Mucosa of descending colon (tissue), 3 donors: ENCODE measurements at regions not wholly inside any gene's neighbourhood (a gene's known extent, or its start where the extent isn't known, plus 50 kb on each side); places are given as distances from the start of the nearest gene placed in this dataset.

Experiments
- ATAC-seq: fragments of 200-7000 bp; cut with Tn5 transposase; one replicate; pipeline ENCODE4 v1.9.1; 2020; ENCODE audit warnings: mild to moderate bottlenecking, moderate library complexity
- DNase-seq, 3 donors: peaks; one replicate each; pipeline ENCODE4 v3.0.0-alpha.2; 2020
- H3K36me3 ChIP-seq: fragments of 200-600 bp; one replicate; pipeline ENCODE4 v1.8.0; 2021; ENCODE audit warnings: low read depth, mild to moderate bottlenecking
- H3K4me1 ChIP-seq: fragments of 200-600 bp; one replicate; pipeline ENCODE4 v1.8.0; 2021; ENCODE audit warnings: low read depth, mild to moderate bottlenecking
- H3K4me3 ChIP-seq: fragments of 200-600 bp; one replicate; pipeline ENCODE4 v1.8.0; 2021; ENCODE audit warnings: mild to moderate bottlenecking
- H3K9me3 ChIP-seq: fragments of 200-600 bp; one replicate; pipeline ENCODE4 v1.8.0; 2021; ENCODE audit warnings: mild to moderate bottlenecking
- intact Hi-C, 2 donors: fragments of 100-400 bp; cut with DNase I in 1 of 2; cut with micrococcal nuclease in 1 of 2; formaldehyde crosslinking; loops; one replicate each; pipeline versions ENCODE4 v1.11.0 to v1.11.1; 2022; cut with DNase I, micrococcal nuclease
- TF ChIP-seq, protein P1 (sequence below): fragments of 200-600 bp; IDR thresholded peaks from one replicate; pipeline ENCODE4 v1.8.0; 2022; ENCODE audit warnings: antibody characterized with exemption, mild to moderate bottlenecking
- donor health status: DM: no; HTN: no; CAD: no; lungs with moderate emphysema.
- donor health status: DM: no; HTN: no; CAD: no.
- donor health status: DM: no; HTN: yes; CAD: no.

DNA sequence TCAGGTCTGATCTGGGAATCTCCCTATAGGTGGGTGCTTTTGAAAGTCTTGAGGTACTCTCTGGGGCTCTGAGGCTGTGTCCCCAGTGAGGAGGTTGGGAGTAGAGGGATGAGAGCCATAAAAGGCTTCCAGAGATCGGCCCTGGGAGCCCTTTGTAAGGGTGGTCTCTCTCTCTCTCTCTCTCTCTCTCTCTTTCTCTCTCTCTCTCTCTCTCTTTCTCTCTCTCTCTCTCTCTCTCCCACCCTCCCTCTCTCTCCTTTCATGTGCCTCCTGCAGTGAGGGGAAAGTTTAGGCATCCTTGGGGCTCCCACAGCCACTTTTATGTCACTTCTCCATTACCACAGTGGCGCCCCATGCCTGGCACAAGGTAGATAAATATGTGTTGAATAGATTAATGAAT, 271.3 kb upstream of the N4BP1 start:
- Histone ChIP-seq H3K9me3 (no peaks in the 10 kb centered on the region), H3K4me1 (no peaks in the 10 kb centered on the region), H3K4me3 (no peak overlapping the region), H3K36me3 (no peaks in the 10 kb centered on the region)
- no peak for DNase-seq
- TF ChIP-seq, protein P1, sequence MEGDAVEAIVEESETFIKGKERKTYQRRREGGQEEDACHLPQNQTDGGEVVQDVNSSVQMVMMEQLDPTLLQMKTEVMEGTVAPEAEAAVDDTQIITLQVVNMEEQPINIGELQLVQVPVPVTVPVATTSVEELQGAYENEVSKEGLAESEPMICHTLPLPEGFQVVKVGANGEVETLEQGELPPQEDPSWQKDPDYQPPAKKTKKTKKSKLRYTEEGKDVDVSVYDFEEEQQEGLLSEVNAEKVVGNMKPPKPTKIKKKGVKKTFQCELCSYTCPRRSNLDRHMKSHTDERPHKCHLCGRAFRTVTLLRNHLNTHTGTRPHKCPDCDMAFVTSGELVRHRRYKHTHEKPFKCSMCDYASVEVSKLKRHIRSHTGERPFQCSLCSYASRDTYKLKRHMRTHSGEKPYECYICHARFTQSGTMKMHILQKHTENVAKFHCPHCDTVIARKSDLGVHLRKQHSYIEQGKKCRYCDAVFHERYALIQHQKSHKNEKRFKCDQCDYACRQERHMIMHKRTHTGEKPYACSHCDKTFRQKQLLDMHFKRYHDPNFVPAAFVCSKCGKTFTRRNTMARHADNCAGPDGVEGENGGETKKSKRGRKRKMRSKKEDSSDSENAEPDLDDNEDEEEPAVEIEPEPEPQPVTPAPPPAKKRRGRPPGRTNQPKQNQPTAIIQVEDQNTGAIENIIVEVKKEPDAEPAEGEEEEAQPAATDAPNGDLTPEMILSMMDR = no peak
- intact Hi-C loops = no loop called here
- no peak for ATAC-seq

GRCh38 chr16:48879223-48880122, 269.5 kb upstream of the N4BP1 start:
- H3K36me3 ChIP-seq = no peaks in the 10 kb centered on the region
- no peak for ATAC-seq
- H3K4me1 ChIP-seq = no peaks in the 10 kb centered on the region
- TF ChIP-seq, protein P1 = no peak
- H3K9me3 ChIP-seq = no peaks in the 10 kb centered on the region
- H3K4me3 ChIP-seq = no peak overlapping the region
- intact Hi-C loops = no loop called here
- DNase-seq = no peak

- H3K9me3 ChIP-seq = no peaks in the 10 kb centered on the region
- no peak overlapping the region for H3K4me3 ChIP-seq
- TF ChIP-seq, protein P1 = no peak
- no peaks in the 10 kb centered on the region for H3K36me3 ChIP-seq
- intact Hi-C loops = no loop called here
- no peaks in the 10 kb centered on the region for H3K4me1 ChIP-seq
- ATAC-seq (no peak), DNase-seq (no peak)
These were observed 268.0 kb upstream of the N4BP1 start for GRCh38 chr16:48877946-48878345.

DNA sequence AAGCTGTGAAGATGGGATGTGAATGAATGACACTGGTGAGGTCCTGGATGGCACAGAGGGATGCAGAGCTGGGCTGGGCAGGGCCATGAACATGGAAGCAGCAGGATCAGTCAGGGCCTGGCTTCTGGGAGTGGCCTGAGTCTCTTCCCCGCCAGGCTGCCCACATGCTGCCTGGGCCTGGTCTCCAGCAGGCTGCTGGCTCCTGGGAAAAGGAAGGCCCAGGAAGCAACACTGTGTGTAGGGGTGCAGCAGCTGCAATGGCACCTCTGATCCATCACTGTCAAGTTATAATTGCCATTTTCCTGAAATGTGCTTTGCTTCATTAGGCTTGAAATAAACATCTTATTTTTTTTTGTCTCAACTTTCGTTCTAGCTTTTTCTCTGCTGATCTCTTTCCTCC, 260.2 kb upstream of the N4BP1 start:
- no peak for DNase-seq
- intact Hi-C loops = no loop called here
- TF ChIP-seq, protein P1 = no peak
- Histone ChIP-seq H3K4me3 (no peak overlapping the region), H3K36me3 (no peaks in the 10 kb centered on the region), H3K9me3 (no peaks in the 10 kb centered on the region), H3K4me1 (no peaks in the 10 kb centered on the region)
- no peak for ATAC-seq

DNA sequence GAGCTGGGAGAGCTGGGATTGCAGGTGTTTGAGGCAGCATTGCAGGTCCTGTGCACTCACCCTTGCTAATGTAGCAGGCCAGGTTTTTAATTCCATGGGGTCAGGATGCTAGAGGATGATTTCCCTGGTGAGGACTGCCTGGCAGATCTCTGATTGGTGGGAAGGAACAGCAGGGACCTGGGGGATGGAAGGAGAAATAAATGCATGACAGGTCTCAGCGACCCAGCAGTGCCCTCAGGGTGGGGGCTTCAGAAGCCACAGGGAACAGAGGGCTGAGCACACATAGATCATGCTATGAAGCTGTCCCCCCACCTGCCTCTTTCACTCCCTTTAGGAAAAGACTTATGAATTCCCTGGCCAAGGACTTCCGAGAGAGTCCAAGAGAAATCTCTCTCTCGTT, 255.5 kb upstream of the N4BP1 start:
- no peak for ATAC-seq
- H3K4me3 ChIP-seq = no peak overlapping the region
- no peaks in the 10 kb centered on the region for H3K4me1 ChIP-seq
- H3K9me3 ChIP-seq = no peaks in the 10 kb centered on the region
- intact Hi-C loops = no loop called here
- no peaks in the 10 kb centered on the region for H3K36me3 ChIP-seq
- TF ChIP-seq, protein P1 = no peak
- DNase-seq = no peak
